ENCODE measurements at regions not wholly inside any gene's neighbourhood (a gene's known extent, or its start where the extent isn't known, plus 50 kb on each side); places are given as distances from the start of the nearest gene placed in this dataset.
A peak's percentile ranks its signal among the peaks of the same experiment; 100 is the strongest.
"Not testable (repeated sequence)": the region's sequence is repeated elsewhere in the genome, so short reads cannot be mapped to it uniquely, and the experiment has no call there.

DNA sequence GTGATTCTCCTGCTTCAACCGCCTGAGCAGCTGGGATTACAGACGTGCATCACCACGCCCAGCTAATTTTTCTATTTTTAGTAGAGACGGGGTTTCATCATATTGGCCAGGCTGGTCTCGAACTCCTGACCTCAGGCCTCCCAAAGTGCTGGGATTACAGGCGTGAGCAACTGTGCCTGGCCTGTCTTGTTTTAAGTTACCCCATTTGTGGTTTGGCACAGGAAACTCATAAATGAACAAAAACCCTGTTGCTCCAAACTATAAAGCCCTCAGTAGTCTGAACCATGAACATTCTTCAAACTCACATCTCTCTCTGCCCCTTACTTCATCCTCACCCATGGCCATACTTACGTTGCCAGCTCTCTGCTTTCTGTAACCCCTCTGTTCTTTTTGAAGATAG is 61.7 kb downstream of the RHOU start:
- H3K27me3 ChIP-seq (ENCODE audit: control insufficient read depth, insufficient read depth, low read length); H3K9me3 ChIP-seq (ENCODE audit: control insufficient read depth, low read depth, low read length); H3K36me3 ChIP-seq (ENCODE audit: control insufficient read depth, insufficient read depth, low read length); H3K4me3 ChIP-seq (ENCODE audit: low read length); H3K27ac ChIP-seq (ENCODE audit: low read length); H3K4me1 ChIP-seq (ENCODE audit: control insufficient read depth, insufficient read depth, low read length); DNase-seq: not testable (repeated sequence)
- WGBS (ENCODE audit: insufficient coverage, low lambda C conversion rate) = 100% methylated on average over 1 of the region's 7 CpGs

DNA sequence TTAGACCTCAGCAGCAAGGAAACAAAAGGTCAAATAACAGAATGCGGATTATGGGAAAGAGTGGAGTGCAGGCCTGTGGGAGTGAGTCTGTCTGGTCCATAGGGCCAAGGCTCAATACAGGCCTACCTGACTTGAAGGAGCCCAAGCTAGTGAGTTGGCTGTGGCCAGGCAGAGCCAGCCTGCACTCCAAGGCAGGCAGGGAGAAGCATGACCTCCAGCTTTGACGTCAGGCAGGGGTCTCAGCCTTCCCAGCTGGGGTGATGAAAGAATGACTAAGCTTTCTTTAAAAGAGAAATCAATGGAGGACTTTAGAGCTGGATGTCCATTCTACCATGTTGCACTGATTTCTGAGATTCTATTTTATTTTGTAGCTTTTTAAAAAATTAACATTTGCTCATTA is 62.8 kb downstream of the RHOU start:
- H3K9me3 ChIP-seq (ENCODE audit: control insufficient read depth, low read depth, low read length) = no peaks in the 10 kb centered on the region
- no peak overlapping the region for H3K27ac ChIP-seq (ENCODE audit: low read length)
- no peaks in the 10 kb centered on the region for H3K4me1 ChIP-seq (ENCODE audit: control insufficient read depth, insufficient read depth, low read length)
- no CpG with 5 or more reads among the region's 2 CpGs for WGBS (ENCODE audit: insufficient coverage, low lambda C conversion rate)
- no peaks in the 10 kb centered on the region for H3K27me3 ChIP-seq (ENCODE audit: control insufficient read depth, insufficient read depth, low read length)
- DNase-seq = no peak
- no peak overlapping the region for H3K4me3 ChIP-seq (ENCODE audit: low read length)
- H3K36me3 ChIP-seq (ENCODE audit: control insufficient read depth, insufficient read depth, low read length) = no peaks in the 10 kb centered on the region

DNA sequence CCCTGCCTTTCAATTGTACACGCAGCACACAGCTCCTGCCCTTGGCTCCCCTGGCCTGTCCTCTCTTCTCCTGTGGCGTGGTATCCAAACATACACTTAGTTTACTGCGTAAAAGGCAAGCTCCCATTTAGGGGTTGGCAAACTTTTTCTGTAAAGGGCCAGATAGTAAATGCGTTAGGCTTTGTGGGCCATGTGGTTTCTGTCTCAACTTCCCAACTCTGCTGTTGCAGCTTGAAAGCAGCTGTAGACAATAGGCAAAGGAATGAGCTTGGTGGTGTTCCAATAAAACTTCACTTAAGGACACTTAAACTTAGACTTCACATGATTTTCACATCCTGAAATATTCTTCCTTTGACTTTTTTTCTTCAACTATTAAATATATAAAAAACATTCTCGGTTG is 63.3 kb downstream of the RHOU start:
- Histone ChIP-seq H3K4me1 (ENCODE audit: control insufficient read depth, insufficient read depth, low read length) (no peaks in the 10 kb centered on the region), H3K4me3 (ENCODE audit: low read length) (no peak overlapping the region), H3K36me3 (ENCODE audit: control insufficient read depth, insufficient read depth, low read length) (no peaks in the 10 kb centered on the region), H3K27ac (ENCODE audit: low read length) (no peak overlapping the region), H3K27me3 (ENCODE audit: control insufficient read depth, insufficient read depth, low read length) (no peaks in the 10 kb centered on the region), H3K9me3 (ENCODE audit: control insufficient read depth, low read depth, low read length) (no peaks in the 10 kb centered on the region)
- DNase-seq = no peak
- 83% methylated on average over 1 of the region's 5 CpGs for WGBS (ENCODE audit: insufficient coverage, low lambda C conversion rate)

DNA sequence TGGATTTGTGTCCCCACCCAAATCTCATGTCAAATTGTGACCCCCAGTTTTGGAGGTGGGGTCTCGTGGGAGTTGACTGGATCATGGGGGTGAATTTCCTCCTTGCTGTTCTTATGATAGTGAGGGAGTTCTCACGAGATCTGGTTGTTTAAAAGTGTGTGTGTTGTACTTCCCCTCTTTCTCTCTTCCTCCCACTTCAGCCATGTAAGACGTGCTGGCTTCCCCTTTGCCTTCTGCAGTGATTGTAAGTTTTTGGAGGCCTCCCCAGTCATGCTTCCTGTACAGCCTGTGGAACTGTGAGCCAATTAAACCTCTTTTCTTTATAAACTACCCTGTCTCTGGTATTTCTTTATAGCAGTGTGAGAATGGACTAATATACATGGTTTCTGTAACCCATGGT is 64.6 kb downstream of the RHOU start:
- H3K27me3 ChIP-seq (ENCODE audit: control insufficient read depth, insufficient read depth, low read length) = no peaks in the 10 kb centered on the region
- peaks cover 5% of the 10 kb centered on the region for H3K4me1 ChIP-seq (ENCODE audit: control insufficient read depth, insufficient read depth, low read length)
- WGBS (ENCODE audit: insufficient coverage, low lambda C conversion rate) = no CpG with 5 or more reads among the region's 3 CpGs
- no peak overlapping the region for H3K27ac ChIP-seq (ENCODE audit: low read length)
- H3K4me3 ChIP-seq (ENCODE audit: low read length) = no peak overlapping the region
- H3K9me3 ChIP-seq (ENCODE audit: control insufficient read depth, low read depth, low read length) = no peaks in the 10 kb centered on the region
- H3K36me3 ChIP-seq (ENCODE audit: control insufficient read depth, insufficient read depth, low read length) = no peaks in the 10 kb centered on the region
- no peak for DNase-seq

DNA sequence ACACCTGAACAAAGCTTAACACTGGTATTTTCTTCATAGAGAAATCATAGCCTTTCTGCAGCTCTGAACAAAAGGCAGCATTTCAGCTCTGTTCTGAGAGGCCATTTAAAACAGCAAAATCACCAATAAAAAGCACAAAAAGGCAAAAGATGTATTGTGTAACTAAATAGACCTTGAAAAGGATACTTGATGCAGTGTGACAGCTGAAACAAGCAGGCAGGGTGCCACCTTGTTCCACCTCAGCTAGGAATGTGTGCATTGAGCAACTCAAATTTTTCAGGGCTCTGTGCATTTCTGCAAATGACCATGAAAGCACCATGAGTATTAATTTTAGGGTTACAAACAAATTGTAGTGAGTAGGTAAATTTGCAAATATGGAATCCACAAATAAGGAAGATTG is 65.8 kb downstream of the RHOU start:
- Histone ChIP-seq H3K9me3 (ENCODE audit: control insufficient read depth, low read depth, low read length) (no peaks in the 10 kb centered on the region), H3K27ac (ENCODE audit: low read length) (no peak overlapping the region), H3K36me3 (ENCODE audit: control insufficient read depth, insufficient read depth, low read length) (no peaks in the 10 kb centered on the region), H3K4me3 (ENCODE audit: low read length) (no peak overlapping the region), H3K4me1 (ENCODE audit: control insufficient read depth, insufficient read depth, low read length) (peaks cover 9% of the 10 kb centered on the region), H3K27me3 (ENCODE audit: control insufficient read depth, insufficient read depth, low read length) (no peaks in the 10 kb centered on the region)
- no peak for DNase-seq

DNA sequence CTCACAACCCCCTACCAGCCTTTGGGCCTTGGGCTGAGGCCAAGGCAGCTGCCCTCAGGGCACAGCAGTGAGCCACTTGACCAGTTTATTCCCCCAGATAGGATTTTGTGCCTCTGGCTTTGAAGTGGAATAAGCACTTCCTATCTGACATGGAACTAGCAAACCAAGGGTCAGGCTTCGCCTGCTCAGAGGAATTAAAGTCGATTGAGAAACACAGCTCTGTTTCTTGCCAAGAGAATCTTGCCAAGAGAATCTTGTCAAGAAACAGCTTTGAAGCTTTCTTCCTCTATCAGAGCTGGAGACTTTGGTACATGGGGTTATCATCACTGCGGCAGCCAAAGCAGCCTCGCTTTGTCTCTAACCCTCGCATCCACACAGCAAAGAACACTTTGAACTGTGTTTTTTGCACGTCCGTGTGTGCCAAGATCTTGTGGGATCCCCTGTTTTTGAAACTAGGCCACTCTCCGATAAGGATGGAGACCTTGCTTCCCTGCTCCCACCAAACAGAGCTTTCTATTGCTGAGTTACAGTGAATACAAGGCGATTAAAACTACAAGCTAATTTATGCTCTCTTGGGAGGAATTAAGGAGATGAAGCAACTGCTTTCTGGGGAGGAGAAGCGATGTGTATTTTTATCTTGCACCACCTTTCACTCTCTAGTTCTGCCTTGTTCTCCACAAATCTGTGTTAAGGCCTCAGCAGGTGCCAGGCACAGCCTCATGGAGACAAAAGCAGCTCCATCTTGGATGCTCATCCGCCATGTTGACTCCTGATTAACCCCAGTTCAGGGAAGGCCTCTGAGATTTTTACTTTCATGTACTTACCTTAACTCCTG is 67.3 kb downstream of the RHOU start:
- H3K36me3 ChIP-seq (ENCODE audit: control insufficient read depth, insufficient read depth, low read length) = no peaks in the 10 kb centered on the region
- no peaks in the 10 kb centered on the region for H3K9me3 ChIP-seq (ENCODE audit: control insufficient read depth, low read depth, low read length)
- 100% methylated on average over 1 of the region's 11 CpGs for WGBS (ENCODE audit: insufficient coverage, low lambda C conversion rate)
- no peak overlapping the region for H3K27ac ChIP-seq (ENCODE audit: low read length)
- DNase-seq = peak in 1 of 2 donors; percentile 49
- H3K27me3 ChIP-seq (ENCODE audit: control insufficient read depth, insufficient read depth, low read length) = no peaks in the 10 kb centered on the region
- H3K4me1 ChIP-seq (ENCODE audit: control insufficient read depth, insufficient read depth, low read length) = peaks cover 9% of the 10 kb centered on the region
- H3K4me3 ChIP-seq (ENCODE audit: low read length) = no peak overlapping the region

DNA sequence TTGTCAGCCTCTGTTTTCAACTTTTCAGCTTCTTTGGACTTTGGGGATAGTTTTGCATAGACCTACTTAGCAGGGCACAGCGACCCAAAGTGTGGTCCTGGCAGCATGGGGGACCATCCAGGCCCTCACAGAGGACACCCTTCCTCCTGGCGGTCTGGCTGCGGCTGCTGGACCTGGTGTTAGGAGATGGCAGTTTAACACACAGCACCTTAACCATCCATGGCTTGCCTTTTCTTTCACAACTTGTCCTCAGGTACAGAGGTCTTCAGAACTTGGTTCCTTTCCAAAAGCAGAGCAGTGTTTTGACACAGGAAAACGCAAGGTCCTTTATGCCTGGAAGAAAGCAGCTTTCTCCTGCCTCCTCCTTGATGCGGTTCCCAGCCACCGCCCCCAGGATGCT is 68.1 kb downstream of the RHOU start:
- DNase-seq = peak in 1 of 2 donors; percentile 69
- no peaks in the 10 kb centered on the region for H3K36me3 ChIP-seq (ENCODE audit: control insufficient read depth, insufficient read depth, low read length)
- no peaks in the 10 kb centered on the region for H3K27me3 ChIP-seq (ENCODE audit: control insufficient read depth, insufficient read depth, low read length)
- H3K4me3 ChIP-seq (ENCODE audit: low read length) = no peak overlapping the region
- H3K4me1 ChIP-seq (ENCODE audit: control insufficient read depth, insufficient read depth, low read length) = peaks cover 17% of the 10 kb centered on the region
- no peak overlapping the region for H3K27ac ChIP-seq (ENCODE audit: low read length)
- H3K9me3 ChIP-seq (ENCODE audit: control insufficient read depth, low read depth, low read length) = no peaks in the 10 kb centered on the region
- no CpG with 5 or more reads among the region's 6 CpGs for WGBS (ENCODE audit: insufficient coverage, low lambda C conversion rate)

DNA sequence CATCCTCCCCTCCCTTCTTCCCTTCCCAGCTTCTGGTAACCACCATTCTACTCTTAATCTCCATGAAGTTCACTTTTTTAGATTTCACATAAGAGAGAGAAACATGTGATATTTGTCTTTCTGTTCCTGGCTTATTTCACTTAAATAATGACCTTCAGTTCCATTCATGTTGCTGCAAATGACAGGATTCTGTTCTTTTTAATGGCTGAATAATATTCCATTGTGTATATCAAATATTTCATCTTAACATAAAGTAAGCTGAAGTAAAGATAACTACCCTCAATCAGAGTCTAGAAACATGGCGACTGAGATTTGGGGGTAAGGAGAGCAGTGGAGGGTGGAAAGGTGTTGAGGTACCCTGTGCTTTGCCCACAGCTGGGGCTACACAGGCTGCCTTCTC is 68.9 kb downstream of the RHOU start:
- no peaks in the 10 kb centered on the region for H3K27me3 ChIP-seq (ENCODE audit: control insufficient read depth, insufficient read depth, low read length)
- H3K4me1 ChIP-seq (ENCODE audit: control insufficient read depth, insufficient read depth, low read length) = peaks cover 24% of the 10 kb centered on the region
- no peak for DNase-seq
- no CpG with 5 or more reads among the region's 1 CpG for WGBS (ENCODE audit: insufficient coverage, low lambda C conversion rate)
- H3K36me3 ChIP-seq (ENCODE audit: control insufficient read depth, insufficient read depth, low read length) = no peaks in the 10 kb centered on the region
- no peak overlapping the region for H3K27ac ChIP-seq (ENCODE audit: low read length)
- no peak overlapping the region for H3K4me3 ChIP-seq (ENCODE audit: low read length)
- H3K9me3 ChIP-seq (ENCODE audit: control insufficient read depth, low read depth, low read length) = no peaks in the 10 kb centered on the region

DNA sequence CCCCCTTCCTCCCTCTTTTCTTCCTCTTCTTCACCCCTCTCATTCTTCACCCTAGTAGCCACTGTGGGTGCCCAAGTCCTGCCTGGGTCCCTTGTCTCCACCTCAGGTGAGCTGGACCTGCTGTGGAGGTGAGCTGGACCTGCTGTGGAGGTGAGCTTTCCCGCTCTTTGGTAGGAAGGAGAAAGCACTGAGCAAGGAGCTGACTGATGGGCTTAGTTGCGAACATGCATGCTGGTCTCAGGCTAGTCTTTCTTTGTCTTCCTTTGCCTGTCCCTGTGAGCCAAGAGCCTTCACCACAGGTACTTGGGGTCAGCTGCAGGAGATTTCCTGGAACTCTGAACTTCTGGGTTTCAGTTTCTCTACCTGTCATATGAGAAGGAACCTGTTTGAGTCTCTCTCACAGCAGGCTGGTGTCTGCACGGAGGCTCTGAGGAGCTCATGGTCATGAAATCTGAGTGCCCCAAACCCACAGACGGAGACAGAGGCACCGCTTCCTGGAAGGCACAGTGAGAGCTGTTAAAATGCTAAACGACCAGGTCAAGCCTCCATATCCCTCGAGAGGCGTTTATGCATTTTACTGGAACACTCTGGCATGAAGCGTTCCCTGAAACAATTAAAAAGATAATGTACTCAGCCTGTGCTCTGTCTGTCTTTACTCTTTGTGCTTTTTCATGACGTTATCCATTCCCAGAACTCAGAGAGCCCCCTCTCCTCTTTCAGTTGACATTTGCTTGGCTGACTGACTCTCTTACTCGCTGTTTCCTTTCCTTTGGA is 69.5 kb downstream of the RHOU start:
- Histone ChIP-seq H3K4me1 (ENCODE audit: control insufficient read depth, insufficient read depth, low read length) (peaks cover 31% of the 10 kb centered on the region), H3K9me3 (ENCODE audit: control insufficient read depth, low read depth, low read length) (no peaks in the 10 kb centered on the region), H3K27ac (ENCODE audit: low read length) (peak overlapping the region; percentile 23), H3K36me3 (ENCODE audit: control insufficient read depth, insufficient read depth, low read length) (no peaks in the 10 kb centered on the region), H3K27me3 (ENCODE audit: control insufficient read depth, insufficient read depth, low read length) (no peaks in the 10 kb centered on the region), H3K4me3 (ENCODE audit: low read length) (no peak overlapping the region)
- DNase-seq = peak in 1 of 2 donors; percentile 86
- 28% methylated on average over 4 of the region's 11 CpGs for WGBS (ENCODE audit: insufficient coverage, low lambda C conversion rate)

DNA sequence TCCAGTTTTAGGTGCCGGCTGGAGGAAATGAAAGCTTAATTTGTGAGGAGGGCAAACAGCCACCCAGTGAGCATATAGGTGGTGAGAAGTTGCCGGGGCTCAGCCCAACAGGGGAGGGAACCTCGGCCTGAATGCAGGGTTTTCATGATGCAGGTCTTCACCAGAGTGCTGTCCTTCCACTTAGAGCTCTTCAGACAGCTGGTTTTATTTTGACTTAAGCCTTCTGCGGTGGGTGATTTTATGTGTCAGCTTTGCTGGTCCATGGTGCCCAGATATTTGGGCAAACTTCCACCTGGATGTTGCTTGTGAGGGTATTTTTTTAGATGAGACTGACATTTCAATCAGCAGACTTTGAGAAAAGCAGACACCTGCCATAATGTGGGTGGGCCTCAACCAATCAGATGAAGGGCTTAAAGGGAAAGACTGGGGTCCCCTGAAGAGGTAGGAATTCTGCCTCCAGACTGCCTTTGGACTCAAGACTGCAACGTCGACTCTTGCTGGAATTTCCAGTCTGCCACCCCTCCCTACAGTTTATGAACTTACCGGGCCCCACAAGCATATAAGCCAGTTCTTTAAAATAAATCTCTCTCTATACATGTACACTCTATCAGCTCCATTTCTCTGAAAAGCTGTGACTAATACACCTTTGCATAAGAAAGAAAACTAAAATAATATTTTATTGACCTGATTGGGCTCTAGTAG is 72.8 kb downstream of the RHOU start:
- peak; percentile 48 to 72 for DNase-seq
- 50% methylated on average over 1 of the region's 7 CpGs for WGBS (ENCODE audit: insufficient coverage, low lambda C conversion rate)
- Histone ChIP-seq H3K4me1 (ENCODE audit: control insufficient read depth, insufficient read depth, low read length) (peaks cover 53% of the 10 kb centered on the region), H3K9me3 (ENCODE audit: control insufficient read depth, low read depth, low read length) (no peaks in the 10 kb centered on the region), H3K27me3 (ENCODE audit: control insufficient read depth, insufficient read depth, low read length) (no peaks in the 10 kb centered on the region), H3K27ac (ENCODE audit: low read length) (peak overlapping the region; percentile 81), H3K36me3 (ENCODE audit: control insufficient read depth, insufficient read depth, low read length) (no peaks in the 10 kb centered on the region), H3K4me3 (ENCODE audit: low read length) (no peak overlapping the region)
